ENCODE measurements at regions not wholly inside any gene's neighbourhood (a gene's known extent, or its start where the extent isn't known, plus 50 kb on each side); places are given as distances from the start of the nearest gene placed in this dataset.

GRCh38 chr1:193516755-193517388 is 330.5 kb upstream of the B3GALT2 start:
- no peak for ATAC-seq
- no peak for TF ChIP-seq ZFP30 (CRISPR knock-in tag; IDR thresholded peaks at IDR 0.05)
- TF ChIP-seq ARNTL (CRISPR knock-in tag; IDR thresholded peaks at IDR 0.05; ENCODE audit: borderline replicate concordance, low read depth): no peak
- TF ChIP-seq PPARA (CRISPR knock-in tag; IDR thresholded peaks at IDR 0.05; ENCODE audit: borderline replicate concordance): no peak
- TF ChIP-seq SNAI2 (CRISPR knock-in tag; IDR thresholded peaks at IDR 0.05): no peak

GRCh38 chr1:193514397-193514796 is 328.0 kb upstream of the B3GALT2 start:
- ATAC-seq: no peak
- TF ChIP-seq ESRRG (CRISPR knock-in tag; IDR thresholded peaks at IDR 0.05) (no peak), RARB (CRISPR knock-in tag; IDR thresholded peaks at IDR 0.05) (no peak), CREB5 (CRISPR knock-in tag; IDR thresholded peaks at IDR 0.05; ENCODE audit: low read depth) (no peak), BACH2 (CRISPR knock-in tag; IDR thresholded peaks at IDR 0.05; ENCODE audit: borderline replicate concordance) (no peak)

- no peak for ATAC-seq
- no peak for TF ChIP-seq PPARA (CRISPR knock-in tag; IDR thresholded peaks at IDR 0.05; ENCODE audit: borderline replicate concordance)
- no peak for TF ChIP-seq ZNF70 (CRISPR knock-in tag; IDR thresholded peaks at IDR 0.05)
- no peak for TF ChIP-seq RARB (CRISPR knock-in tag; IDR thresholded peaks at IDR 0.05)
- TF ChIP-seq TCF4 (CRISPR knock-in tag; IDR thresholded peaks at IDR 0.05; ENCODE audit: borderline replicate concordance): no peak
- no peak for TF ChIP-seq ZC3H10 (CRISPR knock-in tag; IDR thresholded peaks at IDR 0.05)
Measured at GRCh38 chr1:193513032-193513431, 326.6 kb upstream of the B3GALT2 start.

- TF ChIP-seq ZNF70 (CRISPR knock-in tag; IDR thresholded peaks at IDR 0.05): no peak
- TF ChIP-seq GLIS3 (CRISPR knock-in tag; IDR thresholded peaks at IDR 0.05): no peak
- no peak for TF ChIP-seq OSR1 (CRISPR knock-in tag; IDR thresholded peaks at IDR 0.05)
- TF ChIP-seq ARNTL (CRISPR knock-in tag; IDR thresholded peaks at IDR 0.05; ENCODE audit: borderline replicate concordance, low read depth): no peak
- TF ChIP-seq ZC3H10 (CRISPR knock-in tag; IDR thresholded peaks at IDR 0.05): no peak
- no peak for TF ChIP-seq ZNF565 (CRISPR knock-in tag; conservative IDR thresholded peaks at IDR 0.05; ENCODE audit: low read depth)
- TF ChIP-seq TOX (CRISPR knock-in tag; IDR thresholded peaks at IDR 0.05; ENCODE audit: borderline replicate concordance): no peak
- ATAC-seq: no peak
Measured at GRCh38 chr1:193504920-193505319, 318.5 kb upstream of the B3GALT2 start.

GRCh38 chr1:193498088-193498655 is 311.8 kb upstream of the B3GALT2 start:
- ATAC-seq: peak; percentile 74

More at GRCh38 chr1:193498088-193498655, 311.8 kb upstream of the B3GALT2 start:
- TF ChIP-seq ZFP3 (CRISPR knock-in tag; IDR thresholded peaks at IDR 0.05): no peak
- no peak for TF ChIP-seq ISL1 (CRISPR knock-in tag; IDR thresholded peaks at IDR 0.05)
- no peak for TF ChIP-seq CREB5 (CRISPR knock-in tag; IDR thresholded peaks at IDR 0.05; ENCODE audit: low read depth)
- no peak for TF ChIP-seq TOX (CRISPR knock-in tag; IDR thresholded peaks at IDR 0.05; ENCODE audit: borderline replicate concordance)
- no peak for TF ChIP-seq ARNTL (CRISPR knock-in tag; IDR thresholded peaks at IDR 0.05; ENCODE audit: borderline replicate concordance, low read depth)
- no peak for TF ChIP-seq PPARA (CRISPR knock-in tag; IDR thresholded peaks at IDR 0.05; ENCODE audit: borderline replicate concordance)
- TF ChIP-seq POU6F1 (CRISPR knock-in tag; IDR thresholded peaks at IDR 0.05; ENCODE audit: borderline replicate concordance, low read depth): no peak
- no peak for TF ChIP-seq ZNF8 (CRISPR knock-in tag; IDR thresholded peaks at IDR 0.05)
- TF ChIP-seq ZNF70 (CRISPR knock-in tag; IDR thresholded peaks at IDR 0.05): no peak
- TF ChIP-seq RARB (CRISPR knock-in tag; IDR thresholded peaks at IDR 0.05): no peak
- no peak for TF ChIP-seq BACH2 (CRISPR knock-in tag; IDR thresholded peaks at IDR 0.05; ENCODE audit: borderline replicate concordance)
- TF ChIP-seq TCF4 (CRISPR knock-in tag; IDR thresholded peaks at IDR 0.05; ENCODE audit: borderline replicate concordance): no peak
